WERI-Rb-1 (cell line): ENCODE measurements at regions not wholly inside any gene's neighbourhood (a gene's known extent, or its start where the extent isn't known, plus 50 kb on each side); places are given as distances from the start of the nearest gene placed in this dataset.
A peak's percentile ranks its signal among the peaks of the same experiment; 100 is the strongest.

Experiments used
- DNase-seq: peaks from one replicate; pipeline ENCODE4 v3.0.0-alpha.2; 2020
- H3K27ac ChIP-seq: fragments of 250-450 bp; sonication (Bioruptor Pico); 2 replicates; pipeline ENCODE4 v1.5.1; 2020; ENCODE audit warnings: mild to moderate bottlenecking, moderate library complexity
- H3K27me3 ChIP-seq: fragments of 250-450 bp; sonication (Bioruptor Pico); 2 replicates; pipeline ENCODE4 v1.5.1; 2021; ENCODE audit warnings: mild to moderate bottlenecking, low read depth, moderate library complexity; ENCODE audit not compliant: insufficient read depth, severe bottlenecking
- H3K36me3 ChIP-seq: fragments of 250-450 bp; sonication (Bioruptor Pico); 2 replicates; pipeline ENCODE4 v1.5.1; 2020; ENCODE audit warnings: mild to moderate bottlenecking, moderate library complexity
- H3K4me3 ChIP-seq: 2 replicates; pipeline ENCODE4 v1.5.1; 2011; ENCODE audit warnings: low read depth, mild to moderate bottlenecking, control low read depth, low read length
- H3K9me3 ChIP-seq: fragments of 250-450 bp; sonication (Bioruptor Pico); 2 replicates; pipeline ENCODE4 v1.5.1; 2021; ENCODE audit warnings: mild to moderate bottlenecking, moderate library complexity; ENCODE audit not compliant: severe bottlenecking
- CTCF ChIP-seq: IDR thresholded peaks from 2 replicates; pipeline ENCODE4 v1.5.1; 2011; ENCODE audit warnings: low read depth, mild to moderate bottlenecking, control low read depth, inconsistent platforms, low read length

GRCh38 chr22:49209452-49210195 is 618.0 kb downstream of the BRD1 start:
- no peaks in the 10 kb centered on the region for H3K9me3 ChIP-seq
- no peaks in the 10 kb centered on the region for H3K36me3 ChIP-seq
- no peaks in the 10 kb centered on the region for H3K27me3 ChIP-seq
- TF ChIP-seq CTCF, result no peak
- H3K4me3 ChIP-seq, result no peak overlapping the region
- peak; percentile 54 for DNase-seq
- no peak overlapping the region for H3K27ac ChIP-seq

GRCh38 chr22:49208768-49209252 is 618.9 kb downstream of the BRD1 start:
- no peak for DNase-seq
- TF ChIP-seq CTCF, result no peak
- H3K27ac ChIP-seq, result no peak overlapping the region
- no peaks in the 10 kb centered on the region for H3K27me3 ChIP-seq
- no peak overlapping the region for H3K4me3 ChIP-seq
- H3K9me3 ChIP-seq, result no peaks in the 10 kb centered on the region
- H3K36me3 ChIP-seq, result no peaks in the 10 kb centered on the region

GRCh38 chr22:49208004-49208402 is 619.7 kb downstream of the BRD1 start:
- no peak for DNase-seq
- no peaks in the 10 kb centered on the region for H3K9me3 ChIP-seq
- H3K27me3 ChIP-seq, result no peaks in the 10 kb centered on the region
- no peak for TF ChIP-seq CTCF
- no peaks in the 10 kb centered on the region for H3K36me3 ChIP-seq
- no peak overlapping the region for H3K27ac ChIP-seq
- H3K4me3 ChIP-seq, result no peak overlapping the region

GRCh38 chr22:49207008-49208003 is 620.4 kb downstream of the BRD1 start:
- Histone ChIP-seq H3K9me3 (no peaks in the 10 kb centered on the region), H3K4me3 (no peak overlapping the region), H3K27ac (no peak overlapping the region), H3K27me3 (no peaks in the 10 kb centered on the region), H3K36me3 (no peaks in the 10 kb centered on the region)
- DNase-seq, result no peak
- no peak for TF ChIP-seq CTCF

GRCh38 chr22:49206281-49206680 is 621.4 kb downstream of the BRD1 start:
- H3K9me3 ChIP-seq, result no peaks in the 10 kb centered on the region
- TF ChIP-seq CTCF, result no peak

More at GRCh38 chr22:49206281-49206680, 621.4 kb downstream of the BRD1 start:
- Histone ChIP-seq H3K36me3 (no peaks in the 10 kb centered on the region), H3K4me3 (no peak overlapping the region), H3K27me3 (no peaks in the 10 kb centered on the region), H3K27ac (no peak overlapping the region)
- no peak for DNase-seq
